ENCODE measurements at regions not wholly inside any gene's neighbourhood (a gene's known extent, or its start where the extent isn't known, plus 50 kb on each side); places are given as distances from the start of the nearest gene placed in this dataset.

- intact Hi-C loops (cut with micrococcal nuclease): no loop called here
- no TSS peak for BruUV-seq (replicated peaks)
- Mint-ChIP-seq H3K9me3 (ENCODE audit: unreplicated experiment) (no peaks in the 10 kb centered on the region), H3K27ac (ENCODE audit: low read depth, unreplicated experiment) (no peak overlapping the region), H3K4me1 (ENCODE audit: insufficient read depth, unreplicated experiment) (peaks cover 5% of the 10 kb centered on the region), H3K36me3 (ENCODE audit: insufficient read depth, unreplicated experiment) (no peaks in the 10 kb centered on the region), H3K4me3 (ENCODE audit: unreplicated experiment) (no peak overlapping the region), H3K27me3 (ENCODE audit: insufficient read depth, unreplicated experiment) (no peaks in the 10 kb centered on the region)
- TF ChIP-seq CTCF (IDR thresholded peaks at IDR 0.05; ENCODE audit: unreplicated experiment): no peak
- POLR2A ChIA-PET: no interaction called here
- CTCF ChIA-PET: interaction anchor here (1.6 kb wide), 1 partner anchor 67 kb away, joined by 6 read pairs; no protein-coding TSS in a partner anchor
- DNase-seq (ENCODE audit: unreplicated experiment): peak; percentile 23
Observed at GRCh38 chr11:22472306-22472705, 134.1 kb downstream of the SLC17A6 start.

- ChIA-PET POLR2A (no interaction called here), CTCF (interaction anchor here (0.5 to 1.6 kb wide), 2 partner anchors 68 to 725 kb away, joined by 3 to 6 read pairs; no protein-coding TSS in a partner anchor)
- TF ChIP-seq CTCF (IDR thresholded peaks at IDR 0.05; ENCODE audit: unreplicated experiment): no peak
- DNase-seq (ENCODE audit: unreplicated experiment): no peak
- BruUV-seq (replicated peaks): no TSS peak
- Mint-ChIP-seq H3K36me3 (ENCODE audit: insufficient read depth, unreplicated experiment) (no peaks in the 10 kb centered on the region), H3K4me3 (ENCODE audit: unreplicated experiment) (no peak overlapping the region), H3K27ac (ENCODE audit: low read depth, unreplicated experiment) (no peak overlapping the region), H3K9me3 (ENCODE audit: unreplicated experiment) (no peaks in the 10 kb centered on the region), H3K27me3 (ENCODE audit: insufficient read depth, unreplicated experiment) (no peaks in the 10 kb centered on the region), H3K4me1 (ENCODE audit: insufficient read depth, unreplicated experiment) (peaks cover 15% of the 10 kb centered on the region)
- intact Hi-C loops (cut with micrococcal nuclease): no loop called here
Observed at GRCh38 chr11:22471385-22471784, 133.2 kb downstream of the SLC17A6 start.

- H3K27ac Mint-ChIP-seq (ENCODE audit: low read depth, unreplicated experiment): no peak overlapping the region
- CTCF ChIA-PET: interaction anchor here (0.6 to 0.7 kb wide), 2 partner anchors 171 to 314 kb away, joined by 3 read pairs; no protein-coding TSS in a partner anchor
- H3K27me3 Mint-ChIP-seq (ENCODE audit: insufficient read depth, unreplicated experiment): no peaks in the 10 kb centered on the region
- BruUV-seq (replicated peaks): no TSS peak
- H3K36me3 Mint-ChIP-seq (ENCODE audit: insufficient read depth, unreplicated experiment): no peaks in the 10 kb centered on the region
- intact Hi-C loops (cut with micrococcal nuclease): loop anchor here (2.0 to 5.0 kb wide), 2 partner anchors 45 to 53 kb away; no protein-coding TSS in a partner anchor
- POLR2A ChIA-PET: interaction anchor here (0.7 kb wide), 1 partner anchor 46 kb away, joined by 3 read pairs; no protein-coding TSS in a partner anchor
- peaks cover 18% of the 10 kb centered on the region for H3K4me1 Mint-ChIP-seq (ENCODE audit: insufficient read depth, unreplicated experiment)
- no peaks in the 10 kb centered on the region for H3K9me3 Mint-ChIP-seq (ENCODE audit: unreplicated experiment)
- DNase-seq (ENCODE audit: unreplicated experiment): no peak
- no peak for TF ChIP-seq CTCF (IDR thresholded peaks at IDR 0.05; ENCODE audit: unreplicated experiment)
- no peak overlapping the region for H3K4me3 Mint-ChIP-seq (ENCODE audit: unreplicated experiment)
Observed at GRCh38 chr11:22467741-22468140, 129.6 kb downstream of the SLC17A6 start.

- Mint-ChIP-seq H3K4me3 (ENCODE audit: unreplicated experiment) (no peak overlapping the region), H3K27me3 (ENCODE audit: insufficient read depth, unreplicated experiment) (no peaks in the 10 kb centered on the region), H3K36me3 (ENCODE audit: insufficient read depth, unreplicated experiment) (peaks cover 2% of the 10 kb centered on the region), H3K9me3 (ENCODE audit: unreplicated experiment) (no peaks in the 10 kb centered on the region), H3K4me1 (ENCODE audit: insufficient read depth, unreplicated experiment) (peaks cover 18% of the 10 kb centered on the region), H3K27ac (ENCODE audit: low read depth, unreplicated experiment) (no peak overlapping the region)
- TF ChIP-seq CTCF (IDR thresholded peaks at IDR 0.05; ENCODE audit: unreplicated experiment): no peak
- POLR2A ChIA-PET: interaction anchor here (0.7 kb wide), 1 partner anchor 46 kb away, joined by 3 read pairs; no protein-coding TSS in a partner anchor
- CTCF ChIA-PET: interaction anchor here (0.6 to 0.7 kb wide), 2 partner anchors 171 to 314 kb away, joined by 3 read pairs; no protein-coding TSS in a partner anchor
- BruUV-seq (replicated peaks): no TSS peak
- intact Hi-C loops (cut with micrococcal nuclease): loop anchor here (2.0 to 5.0 kb wide), 2 partner anchors 45 to 54 kb away; no protein-coding TSS in a partner anchor
- DNase-seq (ENCODE audit: unreplicated experiment): no peak
Observed at GRCh38 chr11:22467248-22467647, 129.1 kb downstream of the SLC17A6 start.

Data from MCF 10A (cell line).